IMR-90 (cell line): ENCODE measurements at regions not wholly inside any gene's neighbourhood (a gene's known extent, or its start where the extent isn't known, plus 50 kb on each side); places are given as distances from the start of the nearest gene placed in this dataset.

Experiments used
- ATAC-seq: fragments of 200-7000 bp; cut with Tn5 transposase; 2 replicates; pipeline ENCODE4 v1.9.1; 2020; ENCODE audit warnings: low read depth, mild to moderate bottlenecking, moderate library complexity
- BruUV-seq: library from RNA; stranded (reverse); fragments of 400-500 nt; replicated peaks from 2 replicates; lab custom pipeline; 2021; lab: Mats Ljungman, UMichigan
- CTCF ChIA-PET: fragments of 300-600 bp; formaldehyde crosslinking; extraction: SDS; loops from one replicate; lab custom pipeline; 2021; ENCODE audit warnings: antibody characterized with exemption; lab: Yijun Ruan, JAX
- POLR2A ChIA-PET: fragments of 300-600 bp; sonication (Branson Sonifier 250); formaldehyde crosslinking; loops from one replicate; lab custom pipeline; 2022; ENCODE audit warnings: antibody characterized with exemption; ENCODE audit not compliant: unreplicated experiment; lab: Charles Lee
- DNase-seq: peaks from one replicate; pipeline ENCODE4 v3.0.0; 2013
- H2AFZ ChIP-seq: replicated peaks from 2 replicates; pipeline ENCODE3; 2013; ENCODE audit warnings: low read length, mild to moderate bottlenecking; ENCODE audit not compliant: poor library complexity
- H2AK5ac ChIP-seq: 2 replicates; pipeline ENCODE4 v1.6.1; 2013; ENCODE audit warnings: low read depth, low read length, inconsistent platforms
- H2AK9ac ChIP-seq: replicated peaks from 2 replicates; pipeline ENCODE3; 2013; ENCODE audit warnings: mild to moderate bottlenecking, low read depth, low read length, moderate library complexity; ENCODE audit not compliant: poor library complexity
- H2BK120ac ChIP-seq: 2 replicates; pipeline ENCODE4 v1.6.1; 2013; ENCODE audit warnings: low read depth, low read length, inconsistent platforms
- H2BK15ac ChIP-seq: 3 replicates; pipeline ENCODE4 v1.6.1; 2013; ENCODE audit warnings: low read depth, low read length, inconsistent platforms
- H2BK20ac ChIP-seq: 2 replicates; pipeline ENCODE4 v1.6.1; 2013; ENCODE audit warnings: low read depth, mild to moderate bottlenecking, inconsistent platforms, low read length, moderate library complexity
- H2BK5ac ChIP-seq: 2 replicates; pipeline ENCODE4 v1.6.1; 2013; ENCODE audit warnings: mild to moderate bottlenecking, low read depth, low read length, inconsistent platforms; ENCODE audit not compliant: poor library complexity, severe bottlenecking
- H3K14ac ChIP-seq: replicated peaks from 2 replicates; pipeline ENCODE4 v1.6.1; 2013; ENCODE audit warnings: low read depth, low read length, inconsistent platforms
- H3K18ac ChIP-seq: 2 replicates; pipeline ENCODE4 v1.6.1; 2013; ENCODE audit warnings: low read depth, low read length, control low read depth
- H3K23ac ChIP-seq: 2 replicates; pipeline ENCODE4 v1.6.1; 2013; ENCODE audit warnings: low read depth, low read length, inconsistent platforms
- H3K27ac ChIP-seq: 2 replicates; pipeline ENCODE4 v1.5.1; 2013; ENCODE audit warnings: mild to moderate bottlenecking, control low read depth, low read length; ENCODE audit not compliant: insufficient read depth
- H3K27me3 ChIP-seq: 2 replicates; pipeline ENCODE4 v1.6.1; 2013; ENCODE audit warnings: low read length; ENCODE audit not compliant: control insufficient read depth, insufficient read depth
- H3K36me3 ChIP-seq: 2 replicates; pipeline ENCODE4 v1.6.1; 2013; ENCODE audit warnings: low read length, mixed read lengths; ENCODE audit not compliant: control insufficient read depth, insufficient read depth
- H3K4ac ChIP-seq: 2 replicates; pipeline ENCODE4 v1.6.1; 2013; ENCODE audit warnings: low read depth, low read length, inconsistent platforms
- H3K4me1 ChIP-seq: 2 replicates; pipeline ENCODE4 v1.6.1; 2013; ENCODE audit warnings: low read length, mixed read lengths; ENCODE audit not compliant: control insufficient read depth, insufficient read depth
- H3K4me2 ChIP-seq: 2 replicates; pipeline ENCODE4 v1.6.1; 2013; ENCODE audit warnings: low read depth, mild to moderate bottlenecking, control low read depth, low read length, moderate library complexity
- H3K4me3 ChIP-seq: 2 replicates; pipeline ENCODE4 v1.5.1; 2013; ENCODE audit warnings: low read depth, mild to moderate bottlenecking, control low read depth, low read length, moderate library complexity; ENCODE audit not compliant: insufficient read depth
- H3K56ac ChIP-seq: 2 replicates; pipeline ENCODE4 v1.6.1; 2013; ENCODE audit warnings: low read length, inconsistent platforms; ENCODE audit not compliant: insufficient read depth; ENCODE audit errors: extremely low read depth
- H3K79me1 ChIP-seq, 2 experiments: 2 replicates each; pipeline ENCODE4 v1.6.1; 2013; ENCODE audit warnings: low read length in 2 of 2, inconsistent platforms in 1 of 2, low read depth in 1 of 2
- H3K9ac ChIP-seq: 2 replicates; pipeline ENCODE4 v1.6.1; 2013; ENCODE audit warnings: low read depth, low read length, control low read depth
- H3K9me1 ChIP-seq: 2 replicates; pipeline ENCODE4 v1.6.1; 2013; ENCODE audit warnings: low read length, inconsistent platforms; ENCODE audit not compliant: insufficient read depth
- H3K9me3 ChIP-seq: 2 replicates; pipeline ENCODE4 v1.6.1; 2013; ENCODE audit warnings: low read length; ENCODE audit not compliant: control insufficient read depth, insufficient read depth
- H4K20me1 ChIP-seq: 2 replicates; pipeline ENCODE4 v1.6.1; 2013; ENCODE audit warnings: low read length, inconsistent platforms; ENCODE audit not compliant: insufficient read depth
- H4K5ac ChIP-seq: 2 replicates; pipeline ENCODE4 v1.6.1; 2013; ENCODE audit warnings: mild to moderate bottlenecking, low read depth, low read length, control low read depth
- H4K8ac ChIP-seq, 2 experiments: 2 replicates each; pipeline ENCODE4 v1.6.1; 2013; ENCODE audit warnings: low read depth in 2 of 2, low read length in 2 of 2, control low read depth in 1 of 2, inconsistent platforms in 1 of 2
- H4K91ac ChIP-seq: 2 replicates; pipeline ENCODE4 v1.6.1; 2013; ENCODE audit warnings: low read depth, low read length, inconsistent platforms; ENCODE audit not compliant: insufficient read depth
- SMC3 ChIP-seq: fragments of 150-350 bp; IDR thresholded peaks from 2 replicates; pipeline ENCODE4 v1.6.1; 2016; ENCODE audit warnings: low read depth, mild to moderate bottlenecking, antibody characterized with exemption, low read length, moderate library complexity
- whole genome bisulfite sequencing, 2 experiments: methylation state at CpG; one replicate each; pipeline versions ENCODE4 v1.1.5 to v1.1.7; 2013; ENCODE audit warnings: missing lambda C conversion rate in 2 of 2; ENCODE audit not compliant: insufficient read length in 1 of 2; ENCODE audit errors: extremely low coverage in 2 of 2; 5-methylcytosine and 5-hydroxymethylcytosine counted together
- dilution Hi-C: fragments of 300-500 bp; cut with HindIII; formaldehyde crosslinking; loops from one replicate; pipeline ENCODE4 v1.14.3; 2018; ENCODE audit warnings: low sequenced_read_pairs; ENCODE audit not compliant: unreplicated experiment
- in situ Hi-C: fragments of 300-500 bp; cut with MboI; formaldehyde crosslinking; loops from 3 replicates; pipeline ENCODE4 v1.14.3; 2019; ENCODE audit warnings: low sequenced_read_pairs, inconsistent platforms, mixed read lengths
- intact Hi-C: fragments of 100-400 bp; cut with micrococcal nuclease; formaldehyde crosslinking; loops from 2 replicates; pipeline ENCODE4 v1.10.0; 2022
- TF ChIP-seq, protein P1 (sequence below): fragments of 150-350 bp; IDR thresholded peaks from 2 replicates; pipeline ENCODE4 v1.6.1; 2017; ENCODE audit warnings: mild to moderate bottlenecking, antibody characterized with exemption, low read length, low read depth

GRCh38 chr2:104658904-104659591 lies 194.9 kb upstream of the POU3F3 start:
- H3K23ac ChIP-seq = no peak overlapping the region
- H4K20me1 ChIP-seq = no peaks in the 10 kb centered on the region
- H4K91ac ChIP-seq = no peak overlapping the region
- ChIA-PET POLR2A (no interaction called here), CTCF (no interaction called here)
- no peaks in the 10 kb centered on the region for H3K79me1 ChIP-seq
- no peaks in the 10 kb centered on the region for H3K9me1 ChIP-seq
- no peaks in the 10 kb centered on the region for H3K4me1 ChIP-seq
- in situ Hi-C loops (no loop called here), dilution Hi-C loops (no loop called here), intact Hi-C loops (no loop called here)
- no peak overlapping the region for H3K56ac ChIP-seq
- WGBS, 2 experiments = 9% methylated on average over 23 of the region's 53 CpGs; no CpG with 5 or more reads in 1 of the 2 experiments
- no peak overlapping the region for H3K14ac ChIP-seq
- no peak overlapping the region for H3K4ac ChIP-seq
- H3K36me3 ChIP-seq = no peaks in the 10 kb centered on the region
- no peak overlapping the region for H3K9ac ChIP-seq
- no peak overlapping the region for H2BK20ac ChIP-seq
- no peak overlapping the region for H3K27ac ChIP-seq
- no peak overlapping the region for H4K8ac ChIP-seq
- no peak overlapping the region for H2AK5ac ChIP-seq
- TF ChIP-seq, protein P1, sequence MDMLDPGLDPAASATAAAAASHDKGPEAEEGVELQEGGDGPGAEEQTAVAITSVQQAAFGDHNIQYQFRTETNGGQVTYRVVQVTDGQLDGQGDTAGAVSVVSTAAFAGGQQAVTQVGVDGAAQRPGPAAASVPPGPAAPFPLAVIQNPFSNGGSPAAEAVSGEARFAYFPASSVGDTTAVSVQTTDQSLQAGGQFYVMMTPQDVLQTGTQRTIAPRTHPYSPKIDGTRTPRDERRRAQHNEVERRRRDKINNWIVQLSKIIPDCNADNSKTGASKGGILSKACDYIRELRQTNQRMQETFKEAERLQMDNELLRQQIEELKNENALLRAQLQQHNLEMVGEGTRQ = no peak
- no peak for TF ChIP-seq SMC3
- H2BK15ac ChIP-seq = no peak overlapping the region
- no peak overlapping the region for H2BK5ac ChIP-seq
- H3K9me3 ChIP-seq = no peaks in the 10 kb centered on the region; the same call in 1 of the 2 replicates
- no peak overlapping the region for H3K4me3 ChIP-seq
- H3K4me2 ChIP-seq = no peak overlapping the region
- no peaks in the 10 kb centered on the region for H3K27me3 ChIP-seq
- H2BK120ac ChIP-seq = no peak overlapping the region
- H2AFZ ChIP-seq = no peak overlapping the region
- DNase-seq = no peak
- BruUV-seq = no TSS peak
- no peak overlapping the region for H3K18ac ChIP-seq
- no peak overlapping the region for H4K5ac ChIP-seq
- ATAC-seq = no peak
- no peak overlapping the region for H2AK9ac ChIP-seq
